Activated CD8-positive, alpha-beta memory T cell treated with anti-CD3 and anti-CD28 coated beads, Interleukin-2, amount 50 U/mL, for 1 hour (primary cell): ENCODE measurements at regions not wholly inside any gene's neighbourhood (a gene's known extent, or its start where the extent isn't known, plus 50 kb on each side); places are given as distances from the start of the nearest gene placed in this dataset.
"Not testable (repeated sequence)": the region's sequence is repeated elsewhere in the genome, so short reads cannot be mapped to it uniquely, and the experiment has no call there.

Experiments used
- DNase-seq: peaks from one replicate; pipeline ENCODE4 v3.0.0-alpha.2; 2020; ENCODE audit errors: extremely low read depth

GRCh38 chr12:67039995-67040860 is 228.9 kb upstream of the CAND1 start:
- DNase-seq: no peak

GRCh38 chr12:67040861-67041137 is 228.4 kb upstream of the CAND1 start:
- DNase-seq: no peak

GRCh38 chr12:67042697-67043131 is 226.4 kb upstream of the CAND1 start:
- no peak for DNase-seq

- DNase-seq: no peak
Measured at GRCh38 chr12:67043771-67044170, 225.4 kb upstream of the CAND1 start.

GRCh38 chr12:67045650-67046049 is 223.5 kb upstream of the CAND1 start:
- no peak for DNase-seq

- DNase-seq: no peak
Measured at GRCh38 chr12:67046062-67046461, 223.1 kb upstream of the CAND1 start.

GRCh38 chr12:67047634-67048033 is 221.5 kb upstream of the CAND1 start:
- no peak for DNase-seq

GRCh38 chr12:67048371-67048770 is 220.8 kb upstream of the CAND1 start:
- no peak for DNase-seq

GRCh38 chr12:67049199-67049598 is 220.0 kb upstream of the CAND1 start:
- DNase-seq: not testable (repeated sequence)

- no peak for DNase-seq
Measured at GRCh38 chr12:67052981-67053380, 216.2 kb upstream of the CAND1 start.

- DNase-seq: no peak
Measured at GRCh38 chr12:67056329-67056728, 212.8 kb upstream of the CAND1 start.

- no peak for DNase-seq
Measured at GRCh38 chr12:67057072-67057471, 212.1 kb upstream of the CAND1 start.

- DNase-seq: no peak
Measured at GRCh38 chr12:67062193-67062592, 207.0 kb upstream of the CAND1 start.

GRCh38 chr12:67067453-67068203 is 201.5 kb upstream of the CAND1 start:
- DNase-seq: no peak

- DNase-seq: no peak
Measured at GRCh38 chr12:67068204-67068731, 200.9 kb upstream of the CAND1 start.

GRCh38 chr12:67068761-67069450 is 200.3 kb upstream of the CAND1 start:
- no peak for DNase-seq

- DNase-seq: no peak
Measured at GRCh38 chr12:67069451-67070306, 199.5 kb upstream of the CAND1 start.

- DNase-seq: no peak
Measured at GRCh38 chr12:67070307-67070600, 198.9 kb upstream of the CAND1 start.

- no peak for DNase-seq
Measured at GRCh38 chr12:67070604-67071003, 198.6 kb upstream of the CAND1 start.

- not testable (repeated sequence) for DNase-seq
Measured at GRCh38 chr12:67072281-67072680, 196.9 kb upstream of the CAND1 start.

GRCh38 chr12:67073336-67073735 is 195.8 kb upstream of the CAND1 start:
- no peak for DNase-seq

- no peak for DNase-seq
Measured at GRCh38 chr12:67074072-67074471, 195.1 kb upstream of the CAND1 start.
